HG03066 (cell line): ENCODE measurements at regions not wholly inside any gene's neighbourhood (a gene's known extent, or its start where the extent isn't known, plus 50 kb on each side); places are given as distances from the start of the nearest gene placed in this dataset.

Experiments used
- ATAC-seq: cut with Tn5 transposase; IDR thresholded peaks from one replicate; pipeline ENCODE4 v1.9.1; 2021; ENCODE audit warnings: low read depth; ENCODE audit not compliant: unreplicated experiment

GRCh38 chr9:80077059-80077458 is 505.3 kb downstream of the TLE4 start:
- no peak for ATAC-seq

GRCh38 chr9:80076162-80076561 is 504.4 kb downstream of the TLE4 start:
- ATAC-seq = no peak

- no peak for ATAC-seq
Observed at GRCh38 chr9:80074439-80074838, 502.7 kb downstream of the TLE4 start.

- no peak for ATAC-seq
Observed at GRCh38 chr9:80072451-80072850, 500.7 kb downstream of the TLE4 start.

- no peak for ATAC-seq
Observed at GRCh38 chr9:80070071-80070742, 498.4 kb downstream of the TLE4 start.

GRCh38 chr9:80066931-80067330 is 495.2 kb downstream of the TLE4 start:
- no peak for ATAC-seq

GRCh38 chr9:80062567-80062966 is 490.8 kb downstream of the TLE4 start:
- no peak for ATAC-seq

- no peak for ATAC-seq
Observed at GRCh38 chr9:80061940-80062339, 490.2 kb downstream of the TLE4 start.

GRCh38 chr9:80061096-80061495 is 489.3 kb downstream of the TLE4 start:
- no peak for ATAC-seq

GRCh38 chr9:80059979-80060378 is 488.2 kb downstream of the TLE4 start:
- no peak for ATAC-seq

GRCh38 chr9:80059191-80059590 is 487.4 kb downstream of the TLE4 start:
- no peak for ATAC-seq

GRCh38 chr9:80052830-80053229 is 481.1 kb downstream of the TLE4 start:
- no peak for ATAC-seq

GRCh38 chr9:80049096-80049782 is 477.5 kb downstream of the TLE4 start:
- ATAC-seq = no peak

- no peak for ATAC-seq
Observed at GRCh38 chr9:80046481-80046880, 474.7 kb downstream of the TLE4 start.

GRCh38 chr9:80041821-80042220 is 470.1 kb downstream of the TLE4 start:
- ATAC-seq = no peak

GRCh38 chr9:80040457-80040856 is 468.7 kb downstream of the TLE4 start:
- no peak for ATAC-seq

- no peak for ATAC-seq
Observed at GRCh38 chr9:80030801-80031200, 459.0 kb downstream of the TLE4 start.

GRCh38 chr9:80028501-80028900 is 456.7 kb downstream of the TLE4 start:
- ATAC-seq = no peak

- ATAC-seq = no peak
Observed at GRCh38 chr9:80025796-80026520, 454.2 kb downstream of the TLE4 start.

- no peak for ATAC-seq
Observed at GRCh38 chr9:80025131-80025530, 453.4 kb downstream of the TLE4 start.

- no peak for ATAC-seq
Observed at GRCh38 chr9:80020530-80020929, 448.8 kb downstream of the TLE4 start.

- no peak for ATAC-seq
Observed at GRCh38 chr9:80020056-80020455, 448.3 kb downstream of the TLE4 start.
